Heart left ventricle (tissue), 13 donors: ENCODE measurements at regions not wholly inside any gene's neighbourhood (a gene's known extent, or its start where the extent isn't known, plus 50 kb on each side); places are given as distances from the start of the nearest gene placed in this dataset.

Experiments used
- CTCF ChIP-seq, 12 donors: fragments of 200-600 bp; sonication (generic) in 4 of 12; IDR thresholded peaks; one replicate each; pipeline versions ENCODE4 v1.5.0 to v1.8.0; 2018 to 2022; ENCODE audit warnings: antibody characterized with exemption in 12 of 12, mild to moderate bottlenecking in 5 of 12
- POLR2A ChIP-seq, 2 donors: fragments of 450-650 bp; IDR thresholded peaks; one replicate each; pipeline ENCODE4 v1.6.1; 2017; ENCODE audit warnings: antibody characterized with exemption in 2 of 2, mild to moderate bottlenecking in 2 of 2, moderate library complexity in 2 of 2
- donor health status: ischemic (EF 13 %, LVEDD 7.1; RV severe dilation, severe dysfunction).
- donor health status: DM: no; HTN: yes; CAD: no.
- donor health status: DM: no; HTN: no; CAD: no.
- donor health status: ischemic (EF 25% LVEDD 6.9; RV normal size, moderate dysfunction).
- donor health status: ischemic (EF 25% LVEDD 5.7; RV mildly dilated, moderate dysfunction).
- donor health status: ischemic (EF 35%, LVEDD 5.7; RV mildly dilated, moderate dysfunction).
- donor health status: nonischemic (EF 11% LVEDD 7.7; RV severe dilation, severe dysfunction).
- donor health status: DM: yes; HTN: yes; CAD: no.
- donor health status: PGD.
- donor health status: ischemic (EF 29% LVEDD 5.4; RV normal size, mild dysfunction).
- donor health status: nonischemic (EF 23%, LVEDD 6.1; RV moderate dilation, normal function).

- TF ChIP-seq CTCF (IDR thresholded peaks at IDR 0.05) (no peak), POLR2A (IDR thresholded peaks at IDR 0.05) (no peak)
These were observed 268.6 kb upstream of the SLITRK3 start for GRCh38 chr3:165464736-165465135.
